SK-N-SH treated with all-trans-retinoic acid at 6 μM for 48 hours (cell line): ENCODE measurements at regions not wholly inside any gene's neighbourhood (a gene's known extent, or its start where the extent isn't known, plus 50 kb on each side); places are given as distances from the start of the nearest gene placed in this dataset.

Experiments used
- ATAC-seq: fragments of 200-7000 bp; cut with Tn5 transposase; 3 replicates; pipeline ENCODE4 v1.9.1; 2020; ENCODE audit warnings: mild to moderate bottlenecking, moderate library complexity
- ARNTL ChIP-seq: fragments of 450-650 bp; formaldehyde crosslinking; IDR thresholded peaks from 2 replicates; pipeline ENCODE4 v1.5.0; 2020; ENCODE audit warnings: low read depth, mild to moderate bottlenecking, moderate library complexity, borderline replicate concordance
- BACH2 ChIP-seq: fragments of 250-450 bp; sonication (Bioruptor Pico); IDR thresholded peaks from 2 replicates; pipeline ENCODE4 v1.9.0; 2021; ENCODE audit warnings: mild to moderate bottlenecking, borderline replicate concordance
- CSDC2 ChIP-seq: fragments of 250-450 bp; sonication (Bioruptor Pico); IDR thresholded peaks from 2 replicates; pipeline ENCODE4 v1.5.0; 2020; ENCODE audit warnings: mild to moderate bottlenecking, moderate library complexity
- ESRRG ChIP-seq: fragments of 250-450 bp; sonication (Bioruptor Pico); IDR thresholded peaks from 2 replicates; pipeline ENCODE4 v1.6.1; 2021; ENCODE audit warnings: mild to moderate bottlenecking
- GLIS3 ChIP-seq: fragments of 250-450 bp; sonication (Bioruptor Pico); IDR thresholded peaks from 2 replicates; pipeline ENCODE4 v1.5.0; 2020; ENCODE audit warnings: mild to moderate bottlenecking, moderate library complexity
- ISL1 ChIP-seq: fragments of 250-450 bp; sonication (Bioruptor Pico); IDR thresholded peaks from 2 replicates; pipeline ENCODE4 v2.1.2; 2022; ENCODE audit warnings: mild to moderate bottlenecking, moderate library complexity
- OSR1 ChIP-seq: fragments of 250-450 bp; sonication (Bioruptor Pico); IDR thresholded peaks from 2 replicates; pipeline ENCODE4 v1.8.0; 2022; ENCODE audit warnings: moderate library complexity, mild to moderate bottlenecking, inconsistent platforms
- PATZ1 ChIP-seq: fragments of 250-450 bp; sonication (Bioruptor Pico); IDR thresholded peaks from 2 replicates; pipeline ENCODE4 v1.8.0; 2020; ENCODE audit warnings: mild to moderate bottlenecking, moderate library complexity, borderline replicate concordance
- PPARA ChIP-seq: fragments of 250-450 bp; sonication (Bioruptor Pico); IDR thresholded peaks from 2 replicates; pipeline ENCODE4 v1.5.0; 2020; ENCODE audit warnings: mild to moderate bottlenecking, borderline replicate concordance
- RARB ChIP-seq: fragments of 250-450 bp; sonication (Bioruptor Pico); IDR thresholded peaks from 2 replicates; pipeline ENCODE4 v1.8.0; 2021; ENCODE audit warnings: mild to moderate bottlenecking, moderate library complexity
- SNAI2 ChIP-seq: fragments of 250-450 bp; sonication (Bioruptor Pico); IDR thresholded peaks from 2 replicates; pipeline ENCODE4 v1.5.0; 2020; ENCODE audit warnings: mild to moderate bottlenecking, moderate library complexity
- TCF4 ChIP-seq: fragments of 250-450 bp; sonication (Bioruptor Pico); IDR thresholded peaks from 2 replicates; pipeline ENCODE4 v1.8.0; 2021; ENCODE audit warnings: mild to moderate bottlenecking, moderate library complexity, borderline replicate concordance
- ZC3H10 ChIP-seq: fragments of 250-450 bp; sonication (Bioruptor Pico); IDR thresholded peaks from 2 replicates; pipeline ENCODE4 v1.5.1; 2021; ENCODE audit warnings: mild to moderate bottlenecking, moderate library complexity
- ZFP3 ChIP-seq: fragments of 250-450 bp; sonication (Bioruptor Pico); IDR thresholded peaks from 2 replicates; pipeline ENCODE4 v1.5.0; 2020; ENCODE audit warnings: mild to moderate bottlenecking, moderate library complexity
- ZFP30 ChIP-seq: fragments of 450-650 bp; formaldehyde crosslinking; IDR thresholded peaks from 2 replicates; pipeline ENCODE4 v1.5.0; 2022; ENCODE audit warnings: mild to moderate bottlenecking, moderate library complexity
- ZNF565 ChIP-seq: fragments of 450-650 bp; formaldehyde crosslinking; conservative IDR thresholded peaks from 2 replicates; pipeline ENCODE4 v1.5.0; 2020; ENCODE audit warnings: low read depth, mild to moderate bottlenecking, moderate library complexity
- ZNF70 ChIP-seq: fragments of 450-650 bp; formaldehyde crosslinking; IDR thresholded peaks from 2 replicates; pipeline ENCODE4 v1.5.0; 2020; ENCODE audit warnings: mild to moderate bottlenecking, moderate library complexity
- ZNF8 ChIP-seq: fragments of 450-650 bp; formaldehyde crosslinking; IDR thresholded peaks from 2 replicates; pipeline ENCODE4 v1.5.0; 2020; ENCODE audit warnings: mild to moderate bottlenecking, moderate library complexity
- TF ChIP-seq, protein P1 (sequence below): fragments of 250-450 bp; sonication (Bioruptor Pico); IDR thresholded peaks from 2 replicates; pipeline ENCODE4 v1.8.0; 2021; ENCODE audit warnings: low read depth, mild to moderate bottlenecking, moderate library complexity, borderline replicate concordance
- TF ChIP-seq, protein P2 (sequence below): fragments of 250-450 bp; sonication (Bioruptor Pico); IDR thresholded peaks from 2 replicates; pipeline ENCODE4 v1.5.1; 2021; ENCODE audit warnings: mild to moderate bottlenecking, moderate library complexity
- TF ChIP-seq, protein P3 (sequence below): fragments of 250-450 bp; sonication (Bioruptor Pico); IDR thresholded peaks from 2 replicates; pipeline ENCODE4 v1.5.0; 2020; ENCODE audit warnings: mild to moderate bottlenecking, moderate library complexity
- TF ChIP-seq, protein P4 (sequence below): fragments of 250-450 bp; sonication (Bioruptor Pico); IDR thresholded peaks from 2 replicates; pipeline ENCODE4 v1.5.1; 2020; ENCODE audit warnings: low read depth, mild to moderate bottlenecking, moderate library complexity

DNA sequence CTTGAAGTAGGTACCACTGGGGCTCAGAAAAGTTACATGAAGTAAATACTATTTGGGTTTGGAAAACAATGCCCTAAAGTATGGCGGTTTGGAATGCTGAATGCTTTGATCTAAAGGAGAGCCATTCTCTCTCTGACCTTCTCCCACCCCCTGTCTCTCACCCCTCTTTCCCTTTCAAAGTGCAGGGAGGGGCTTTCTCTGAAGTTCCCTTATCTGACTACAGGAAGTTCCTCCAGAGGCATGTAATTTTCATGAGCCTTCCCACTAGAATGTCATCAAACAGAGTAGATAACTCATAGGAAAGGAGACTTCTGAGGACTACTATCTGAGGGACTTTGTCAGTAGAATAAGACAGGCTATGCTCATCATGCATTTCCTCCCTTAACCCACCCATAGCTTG, 216.7 kb upstream of the PCSK2 start:
- no peak for TF ChIP-seq SNAI2 (CRISPR knock-in tag)
- no peak for TF ChIP-seq BACH2 (CRISPR knock-in tag)
- TF ChIP-seq TCF4 (CRISPR knock-in tag) = no peak
- TF ChIP-seq OSR1 (CRISPR knock-in tag) = no peak
- TF ChIP-seq ARNTL (CRISPR knock-in tag) = no peak
- TF ChIP-seq, protein P1, sequence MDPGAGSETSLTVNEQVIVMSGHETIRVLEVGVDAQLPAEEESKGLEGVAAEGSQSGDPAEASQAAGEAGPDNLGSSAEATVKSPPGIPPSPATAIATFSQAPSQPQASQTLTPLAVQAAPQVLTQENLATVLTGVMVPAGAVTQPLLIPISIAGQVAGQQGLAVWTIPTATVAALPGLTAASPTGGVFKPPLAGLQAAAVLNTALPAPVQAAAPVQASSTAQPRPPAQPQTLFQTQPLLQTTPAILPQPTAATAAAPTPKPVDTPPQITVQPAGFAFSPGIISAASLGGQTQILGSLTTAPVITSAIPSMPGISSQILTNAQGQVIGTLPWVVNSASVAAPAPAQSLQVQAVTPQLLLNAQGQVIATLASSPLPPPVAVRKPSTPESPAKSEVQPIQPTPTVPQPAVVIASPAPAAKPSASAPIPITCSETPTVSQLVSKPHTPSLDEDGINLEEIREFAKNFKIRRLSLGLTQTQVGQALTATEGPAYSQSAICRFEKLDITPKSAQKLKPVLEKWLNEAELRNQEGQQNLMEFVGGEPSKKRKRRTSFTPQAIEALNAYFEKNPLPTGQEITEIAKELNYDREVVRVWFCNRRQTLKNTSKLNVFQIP = no peak
- no peak for TF ChIP-seq GLIS3 (CRISPR knock-in tag)
- TF ChIP-seq, protein P2, sequence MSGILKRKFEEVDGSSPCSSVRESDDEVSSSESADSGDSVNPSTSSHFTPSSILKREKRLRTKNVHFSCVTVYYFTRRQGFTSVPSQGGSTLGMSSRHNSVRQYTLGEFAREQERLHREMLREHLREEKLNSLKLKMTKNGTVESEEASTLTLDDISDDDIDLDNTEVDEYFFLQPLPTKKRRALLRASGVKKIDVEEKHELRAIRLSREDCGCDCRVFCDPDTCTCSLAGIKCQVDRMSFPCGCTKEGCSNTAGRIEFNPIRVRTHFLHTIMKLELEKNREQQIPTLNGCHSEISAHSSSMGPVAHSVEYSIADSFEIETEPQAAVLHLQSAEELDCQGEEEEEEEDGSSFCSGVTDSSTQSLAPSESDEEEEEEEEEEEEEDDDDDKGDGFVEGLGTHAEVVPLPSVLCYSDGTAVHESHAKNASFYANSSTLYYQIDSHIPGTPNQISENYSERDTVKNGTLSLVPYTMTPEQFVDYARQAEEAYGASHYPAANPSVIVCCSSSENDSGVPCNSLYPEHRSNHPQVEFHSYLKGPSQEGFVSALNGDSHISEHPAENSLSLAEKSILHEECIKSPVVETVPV (CRISPR knock-in tag) = no peak
- TF ChIP-seq, protein P3, sequence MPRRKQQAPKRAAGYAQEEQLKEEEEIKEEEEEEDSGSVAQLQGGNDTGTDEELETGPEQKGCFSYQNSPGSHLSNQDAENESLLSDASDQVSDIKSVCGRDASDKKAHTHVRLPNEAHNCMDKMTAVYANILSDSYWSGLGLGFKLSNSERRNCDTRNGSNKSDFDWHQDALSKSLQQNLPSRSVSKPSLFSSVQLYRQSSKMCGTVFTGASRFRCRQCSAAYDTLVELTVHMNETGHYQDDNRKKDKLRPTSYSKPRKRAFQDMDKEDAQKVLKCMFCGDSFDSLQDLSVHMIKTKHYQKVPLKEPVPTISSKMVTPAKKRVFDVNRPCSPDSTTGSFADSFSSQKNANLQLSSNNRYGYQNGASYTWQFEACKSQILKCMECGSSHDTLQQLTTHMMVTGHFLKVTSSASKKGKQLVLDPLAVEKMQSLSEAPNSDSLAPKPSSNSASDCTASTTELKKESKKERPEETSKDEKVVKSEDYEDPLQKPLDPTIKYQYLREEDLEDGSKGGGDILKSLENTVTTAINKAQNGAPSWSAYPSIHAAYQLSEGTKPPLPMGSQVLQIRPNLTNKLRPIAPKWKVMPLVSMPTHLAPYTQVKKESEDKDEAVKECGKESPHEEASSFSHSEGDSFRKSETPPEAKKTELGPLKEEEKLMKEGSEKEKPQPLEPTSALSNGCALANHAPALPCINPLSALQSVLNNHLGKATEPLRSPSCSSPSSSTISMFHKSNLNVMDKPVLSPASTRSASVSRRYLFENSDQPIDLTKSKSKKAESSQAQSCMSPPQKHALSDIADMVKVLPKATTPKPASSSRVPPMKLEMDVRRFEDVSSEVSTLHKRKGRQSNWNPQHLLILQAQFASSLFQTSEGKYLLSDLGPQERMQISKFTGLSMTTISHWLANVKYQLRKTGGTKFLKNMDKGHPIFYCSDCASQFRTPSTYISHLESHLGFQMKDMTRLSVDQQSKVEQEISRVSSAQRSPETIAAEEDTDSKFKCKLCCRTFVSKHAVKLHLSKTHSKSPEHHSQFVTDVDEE (CRISPR knock-in tag) = no peak
- TF ChIP-seq ESRRG (CRISPR knock-in tag) = no peak
- TF ChIP-seq ISL1 (CRISPR knock-in tag) = no peak
- TF ChIP-seq ZNF565 (CRISPR knock-in tag) = no peak
- TF ChIP-seq PATZ1 (CRISPR knock-in tag) = no peak
- TF ChIP-seq, protein P4, sequence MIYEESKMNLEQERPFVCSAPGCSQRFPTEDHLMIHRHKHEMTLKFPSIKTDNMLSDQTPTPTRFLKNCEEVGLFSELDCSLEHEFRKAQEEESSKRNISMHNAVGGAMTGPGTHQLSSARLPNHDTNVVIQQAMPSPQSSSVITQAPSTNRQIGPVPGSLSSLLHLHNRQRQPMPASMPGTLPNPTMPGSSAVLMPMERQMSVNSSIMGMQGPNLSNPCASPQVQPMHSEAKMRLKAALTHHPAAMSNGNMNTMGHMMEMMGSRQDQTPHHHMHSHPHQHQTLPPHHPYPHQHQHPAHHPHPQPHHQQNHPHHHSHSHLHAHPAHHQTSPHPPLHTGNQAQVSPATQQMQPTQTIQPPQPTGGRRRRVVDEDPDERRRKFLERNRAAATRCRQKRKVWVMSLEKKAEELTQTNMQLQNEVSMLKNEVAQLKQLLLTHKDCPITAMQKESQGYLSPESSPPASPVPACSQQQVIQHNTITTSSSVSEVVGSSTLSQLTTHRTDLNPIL (CRISPR knock-in tag) = no peak
- no peak for TF ChIP-seq RARB (CRISPR knock-in tag)
- TF ChIP-seq PPARA (CRISPR knock-in tag) = no peak
- TF ChIP-seq ZFP3 (CRISPR knock-in tag) = no peak
- TF ChIP-seq, all 23 proteins: peak for 0
- ATAC-seq = no peak

- no peak for ATAC-seq
- TF ChIP-seq ZNF565 (CRISPR knock-in tag) (no peak), ISL1 (CRISPR knock-in tag) (no peak), ZC3H10 (CRISPR knock-in tag) (no peak), OSR1 (CRISPR knock-in tag) (no peak), ZFP30 (CRISPR knock-in tag) (no peak), CSDC2 (CRISPR knock-in tag) (no peak), ESRRG (CRISPR knock-in tag) (no peak), ARNTL (CRISPR knock-in tag) (no peak), RARB (CRISPR knock-in tag) (no peak), ZNF8 (CRISPR knock-in tag) (no peak), TCF4 (CRISPR knock-in tag) (no peak), BACH2 (CRISPR knock-in tag) (no peak), ZFP3 (CRISPR knock-in tag) (no peak), ZNF70 (CRISPR knock-in tag) (no peak)
- TF ChIP-seq, protein P2 (CRISPR knock-in tag) = no peak
- TF ChIP-seq, protein P3 (CRISPR knock-in tag) = no peak
- TF ChIP-seq, protein P4 (CRISPR knock-in tag) = no peak
Measured at GRCh38 chr20:17012546-17013226, 214.2 kb upstream of the PCSK2 start.
